GM12878 (cell line): ENCODE measurements at regions not wholly inside any gene's neighbourhood (a gene's known extent, or its start where the extent isn't known, plus 50 kb on each side); places are given as distances from the start of the nearest gene placed in this dataset.

Experiments used
- ATAC-seq: fragments of 200-7000 bp; cut with Tn5 transposase; 3 replicates; pipeline ENCODE4 v1.9.1; 2020; ENCODE audit warnings: mild to moderate bottlenecking, moderate library complexity
- BruUV-seq: library from RNA; stranded (reverse); fragments of 400-500 nt; replicated peaks from 2 replicates; lab custom pipeline; 2021; lab: Mats Ljungman, UMichigan
- CTCF ChIA-PET: fragments of 300-600 bp; sonication (Branson Sonifier 250); formaldehyde crosslinking; extraction: SDS; loops from one replicate; lab custom pipeline; 2021; ENCODE audit warnings: inconsistent platforms; lab: Yijun Ruan, JAX
- POLR2A ChIA-PET: fragments of 350-600 bp; formaldehyde crosslinking; extraction: SDS; loops from one replicate; lab custom pipeline; 2021; ENCODE audit warnings: inconsistent platforms; lab: Charles Lee
- RAD21 ChIA-PET: fragments of 300-600 bp; sonication (Branson Sonifier 250); formaldehyde crosslinking; loops from one replicate; lab custom pipeline; 2023; ENCODE audit warnings: antibody characterized with exemption; ENCODE audit not compliant: unreplicated experiment; lab: Charles Lee
- SMC1A ChIA-PET: fragments of 300-600 bp; sonication (Branson Sonifier 250); formaldehyde crosslinking; loops from one replicate; lab custom pipeline; 2023; ENCODE audit not compliant: unreplicated experiment, uncharacterized antibody; lab: Charles Lee
- DNase-seq: peaks from one replicate; pipeline ENCODE4 v3.0.0-alpha.2; 2011; ENCODE audit warnings: low read depth, low spot score
- FAIRE-seq: peaks from 3 replicates; lab custom pipeline; 2011; peaks lifted over from hg19 to GRCh38; lab: Jason Lieb, UNC
- H2AFZ ChIP-seq: 2 replicates; pipeline ENCODE4 v1.6.0; 2011; ENCODE audit warnings: low read depth, low read length, control low read depth; ENCODE audit not compliant: control insufficient read depth
- H3K27ac ChIP-seq: 2 replicates; pipeline ENCODE4 v1.5.1; 2011; ENCODE audit warnings: control low read depth; ENCODE audit not compliant: control insufficient read depth, insufficient read depth
- H3K27me3 ChIP-seq, 2 experiments: replicated peaks in 1 of 2; 2 replicates each; pipeline versions ENCODE4 v1.6.0 to v1.6.1; 2011; ENCODE audit warnings: low read length in 1 of 2; ENCODE audit not compliant: control insufficient read depth in 2 of 2, insufficient read depth in 2 of 2
- H3K36me3 ChIP-seq, 2 experiments: 2 replicates each; pipeline ENCODE4 v1.5.1; 2011; ENCODE audit warnings: low read length in 1 of 2; ENCODE audit not compliant: control insufficient read depth in 2 of 2, insufficient read depth in 2 of 2
- H3K4me1 ChIP-seq: 2 replicates; pipeline ENCODE4 v1.6.1; 2011; ENCODE audit warnings: mild to moderate bottlenecking, low read length, moderate library complexity, mixed read lengths; ENCODE audit not compliant: control insufficient read depth, insufficient read depth
- H3K4me2 ChIP-seq: 2 replicates; pipeline ENCODE4 v1.6.0; 2011; ENCODE audit warnings: control low read depth; ENCODE audit not compliant: control insufficient read depth, insufficient read depth
- H3K4me3 ChIP-seq: fragments of 200-600 bp; sonication (generic); 2 replicates; pipeline ENCODE4 v1.5.1; 2016
- H3K79me2 ChIP-seq: 2 replicates; pipeline ENCODE4 v1.6.0; 2011; ENCODE audit warnings: low read length; ENCODE audit not compliant: control insufficient read depth, insufficient read depth
- H3K9ac ChIP-seq: 2 replicates; pipeline ENCODE4 v1.8.0; 2011; ENCODE audit warnings: low read length, control low read depth, mixed read lengths; ENCODE audit not compliant: control insufficient read depth, insufficient read depth
- H3K9me3 ChIP-seq: replicated peaks from 3 replicates; pipeline ENCODE4 v1.5.1; 2011; ENCODE audit warnings: mild to moderate bottlenecking, low read length; ENCODE audit not compliant: control insufficient read depth, insufficient read depth
- H4K20me1 ChIP-seq: 2 replicates; pipeline ENCODE4 v1.6.0; 2011; ENCODE audit not compliant: control insufficient read depth, insufficient read depth
- CHD1 ChIP-seq: IDR thresholded peaks from 2 replicates; pipeline ENCODE4 v1.6.1; 2012; ENCODE audit warnings: low read depth, low read length, improper control_type of control experiment
- CHD2 ChIP-seq: IDR thresholded peaks from 2 replicates; pipeline ENCODE4 v1.6.1; 2011; ENCODE audit warnings: low read depth, low read length, improper control_type of control experiment, borderline replicate concordance
- HCFC1 ChIP-seq: fragments of 150-350 bp; IDR thresholded peaks from 2 replicates; pipeline ENCODE4 v1.6.1; 2014; ENCODE audit warnings: low read length
- IKZF1 ChIP-seq: fragments of 450-650 bp; conservative IDR thresholded peaks from 2 replicates; pipeline ENCODE4 v1.6.1; 2017; ENCODE audit warnings: antibody characterized with exemption, mild to moderate bottlenecking
- MTA3 ChIP-seq: IDR thresholded peaks from 2 replicates; pipeline ENCODE4 v1.6.1; 2012; ENCODE audit warnings: low read length, inconsistent platforms, borderline replicate concordance
- RELA ChIP-seq: fragments of 450-650 bp; IDR thresholded peaks from 2 replicates; pipeline ENCODE4 v1.8.0; 2014; ENCODE audit warnings: borderline replicate concordance; ENCODE audit not compliant: partially characterized antibody
- SPI1 ChIP-seq: IDR thresholded peaks from 2 replicates; pipeline ENCODE4 v1.6.1; 2011; ENCODE audit warnings: low read depth, mild to moderate bottlenecking, low read length, moderate library complexity, borderline replicate concordance; ENCODE audit not compliant: insufficient read depth
- TAF1 ChIP-seq: IDR thresholded peaks from 2 replicates; pipeline ENCODE4 v1.6.1; 2011; ENCODE audit warnings: mild to moderate bottlenecking, low read depth, low read length, borderline replicate concordance
- TCF7 ChIP-seq: IDR thresholded peaks from 2 replicates; pipeline ENCODE4 v1.6.1; 2014; ENCODE audit warnings: antibody characterized with exemption, borderline replicate concordance
- in situ Hi-C: fragments of 300-500 bp; cut with MboI; formaldehyde crosslinking; loops from 9 replicates; pipeline ENCODE4 v1.14.3; 2018; ENCODE audit warnings: mixed read lengths
- intact Hi-C: fragments of 100-400 bp; cut with micrococcal nuclease; formaldehyde crosslinking; loops from one replicate; pipeline ENCODE4 v1.14.2; 2022; ENCODE audit not compliant: unreplicated experiment
- TF ChIP-seq, protein P1 (sequence below): IDR thresholded peaks from 2 replicates; pipeline ENCODE4 v1.6.1; 2012; ENCODE audit warnings: low read depth, low read length, improper control_type of control experiment

DNA sequence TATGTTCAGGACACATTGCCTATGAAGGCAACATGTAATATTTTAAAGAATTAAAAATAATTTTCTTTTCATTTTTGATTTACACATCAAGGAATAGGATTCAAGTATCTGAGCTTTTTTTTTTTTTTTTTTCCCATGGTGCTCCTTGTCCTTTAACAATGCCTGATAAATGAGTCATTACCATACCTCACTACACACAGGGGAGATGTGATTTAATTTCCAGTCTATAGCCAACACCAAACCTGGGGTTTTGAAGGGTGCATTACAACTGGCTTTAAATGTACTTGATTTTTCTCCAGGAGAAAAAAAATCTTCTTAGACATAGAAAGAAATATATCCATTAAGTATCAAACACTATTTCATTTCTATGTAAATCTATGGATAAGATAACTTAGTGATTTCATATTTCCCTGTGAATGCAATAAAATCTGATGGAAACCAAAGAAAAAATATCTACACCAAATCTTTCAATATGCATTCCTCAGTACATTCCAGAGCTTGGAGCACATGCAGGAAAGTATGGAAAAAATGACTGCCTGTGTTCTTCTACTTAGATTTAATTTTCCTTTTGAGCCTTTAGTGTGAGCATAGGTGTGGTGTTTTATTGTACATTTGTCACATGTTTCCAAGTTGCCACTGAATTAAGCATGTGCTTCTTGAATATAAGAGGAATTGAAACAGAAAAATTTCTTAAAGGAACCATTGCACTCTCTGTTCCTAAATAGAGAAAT lies 204.8 kb upstream of the MEOX2 start:
- no peaks in the 10 kb centered on the region for H3K4me1 ChIP-seq
- H3K27me3 ChIP-seq: no peaks in the 10 kb centered on the region
- TF ChIP-seq RELA (no peak), CHD2 (no peak), TCF7 (no peak), TAF1 (no peak), MTA3 (no peak), HCFC1 (no peak), IKZF1 (no peak), CHD1 (no peak), SPI1 (no peak)
- TF ChIP-seq, protein P1, sequence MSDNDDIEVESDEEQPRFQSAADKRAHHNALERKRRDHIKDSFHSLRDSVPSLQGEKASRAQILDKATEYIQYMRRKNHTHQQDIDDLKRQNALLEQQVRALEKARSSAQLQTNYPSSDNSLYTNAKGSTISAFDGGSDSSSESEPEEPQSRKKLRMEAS: no peak
- no peak overlapping the region for H3K4me2 ChIP-seq
- FAIRE-seq (no peak), DNase-seq (no peak), ATAC-seq (no peak)
- no peaks in the 10 kb centered on the region for H3K36me3 ChIP-seq
- ChIA-PET SMC1A (interaction anchor here (0.6 to 0.7 kb wide), 2 partner anchors 209 to 1990 kb away, joined by 4 read pairs; no protein-coding TSS in a partner anchor), POLR2A (interaction anchor here (0.6 kb wide), 1 partner anchor 724 kb away, joined by 4 read pairs; no protein-coding TSS in a partner anchor), CTCF (interaction anchor here (0.6 to 0.9 kb wide), 2 partner anchors 13 to 329 kb away, joined by 3 to 4 read pairs; partner anchors contain the start of gene AGMO), RAD21 (interaction anchor here (0.8 to 1.0 kb wide), 2 partner anchors 20 to 171 kb away, joined by 3 to 4 read pairs; no protein-coding TSS in a partner anchor)
- no TSS peak for BruUV-seq
- H3K9me3 ChIP-seq: no peaks in the 10 kb centered on the region
- no peak overlapping the region for H3K4me3 ChIP-seq
- intact Hi-C loops: no loop called here
- no peak overlapping the region for H2AFZ ChIP-seq
- H4K20me1 ChIP-seq: no peaks in the 10 kb centered on the region
- in situ Hi-C loops: no loop called here
- H3K9ac ChIP-seq: no peak overlapping the region
- H3K27ac ChIP-seq: no peak overlapping the region
- no peaks in the 10 kb centered on the region for H3K79me2 ChIP-seq
